Kidney epithelial cell (primary cell): ENCODE measurements at regions not wholly inside any gene's neighbourhood (a gene's known extent, or its start where the extent isn't known, plus 50 kb on each side); places are given as distances from the start of the nearest gene placed in this dataset.

Source experiments
- DNase-seq: peaks from one replicate; pipeline ENCODE4 v3.0.0-alpha.2; 2010; ENCODE audit warnings: low read depth
- H3K27me3 ChIP-seq: 2 replicates; pipeline ENCODE4 v1.6.0; 2011; ENCODE audit warnings: low read length; ENCODE audit not compliant: control insufficient read depth, insufficient read depth
- H3K36me3 ChIP-seq: 2 replicates; pipeline ENCODE4 v1.5.1; 2011; ENCODE audit warnings: low read length; ENCODE audit not compliant: control insufficient read depth, insufficient read depth
- H3K4me3 ChIP-seq: 2 replicates; pipeline ENCODE4 v1.5.1; 2011; ENCODE audit warnings: low read depth, mild to moderate bottlenecking, control low read depth, low read length
- CTCF ChIP-seq: IDR thresholded peaks from 2 replicates; pipeline ENCODE4 v1.5.1; 2011; ENCODE audit warnings: mild to moderate bottlenecking, moderate library complexity, low read length, control low read depth, inconsistent platforms; ENCODE audit not compliant: insufficient read depth, poor library complexity, severe bottlenecking

GRCh38 chr16:51388516-51388951 lies 237.5 kb upstream of the SALL1 start:
- no peak for DNase-seq
- TF ChIP-seq CTCF = no peak
- no peaks in the 10 kb centered on the region for H3K36me3 ChIP-seq

GRCh38 chr16:51383909-51384308 lies 232.8 kb upstream of the SALL1 start:
- TF ChIP-seq CTCF = no peak
- Histone ChIP-seq H3K4me3 (no peak overlapping the region), H3K27me3 (no peaks in the 10 kb centered on the region), H3K36me3 (no peaks in the 10 kb centered on the region)
- DNase-seq = no peak

More at GRCh38 chr16:51388516-51388951, 237.5 kb upstream of the SALL1 start:
- Histone ChIP-seq H3K27me3 (no peaks in the 10 kb centered on the region), H3K4me3 (no peak overlapping the region)

GRCh38 chr16:51382940-51383339 lies 231.9 kb upstream of the SALL1 start:
- TF ChIP-seq CTCF = no peak
- Histone ChIP-seq H3K27me3 (no peaks in the 10 kb centered on the region), H3K36me3 (no peaks in the 10 kb centered on the region), H3K4me3 (no peak overlapping the region)
- DNase-seq = no peak

GRCh38 chr16:51382211-51382610 lies 231.1 kb upstream of the SALL1 start:
- Histone ChIP-seq H3K27me3 (no peaks in the 10 kb centered on the region), H3K36me3 (no peaks in the 10 kb centered on the region), H3K4me3 (no peak overlapping the region)
- no peak for TF ChIP-seq CTCF
- no peak for DNase-seq

- Histone ChIP-seq H3K27me3 (no peaks in the 10 kb centered on the region), H3K4me3 (no peak overlapping the region), H3K36me3 (no peaks in the 10 kb centered on the region)
- peak; percentile 12 for TF ChIP-seq CTCF
- DNase-seq = no peak
These were observed 225.0 kb upstream of the SALL1 start for GRCh38 chr16:51376080-51376479.

- no peak for TF ChIP-seq CTCF
- DNase-seq = no peak
- H3K36me3 ChIP-seq = no peaks in the 10 kb centered on the region
- no peak overlapping the region for H3K4me3 ChIP-seq
- no peaks in the 10 kb centered on the region for H3K27me3 ChIP-seq
These were observed 223.7 kb upstream of the SALL1 start for GRCh38 chr16:51374790-51375189.
